ENCODE measurements at regions not wholly inside any gene's neighbourhood (a gene's known extent, or its start where the extent isn't known, plus 50 kb on each side); places are given as distances from the start of the nearest gene placed in this dataset.

GRCh38 chr3:5343459-5343858 lies 156.0 kb downstream of the EDEM1 start:
- H3K36me3 ChIP-seq (replicated peaks), result no peaks in the 10 kb centered on the region
- no peak overlapping the region for H3K4me3 ChIP-seq (ENCODE audit: low read depth, low read length)
- TF ChIP-seq CTCF (IDR thresholded peaks at IDR 0.05; ENCODE audit: low read depth, low read length, missing control alignments), result no peak
- DNase-seq, result no peak
- no peaks in the 10 kb centered on the region for H3K27me3 ChIP-seq (replicated peaks)
- in situ Hi-C loops (cut with HindIII; ENCODE audit: low pct_ligation_motif_present, low sequenced_read_pairs), result no loop called here
- H3K27ac ChIP-seq, result no peak overlapping the region

GRCh38 chr3:5344707-5345106 lies 157.2 kb downstream of the EDEM1 start:
- H3K27ac ChIP-seq, result no peak overlapping the region
- in situ Hi-C loops (cut with HindIII; ENCODE audit: low pct_ligation_motif_present, low sequenced_read_pairs), result no loop called here
- no peak for TF ChIP-seq CTCF (IDR thresholded peaks at IDR 0.05; ENCODE audit: low read depth, low read length, missing control alignments)
- H3K4me3 ChIP-seq (ENCODE audit: low read depth, low read length), result no peak overlapping the region
- DNase-seq, result no peak
- no peaks in the 10 kb centered on the region for H3K36me3 ChIP-seq (replicated peaks)
- H3K27me3 ChIP-seq (replicated peaks), result no peaks in the 10 kb centered on the region

- Histone ChIP-seq H3K27ac (no peak overlapping the region), H3K27me3 (replicated peaks) (no peaks in the 10 kb centered on the region), H3K36me3 (replicated peaks) (no peaks in the 10 kb centered on the region), H3K4me3 (ENCODE audit: low read depth, low read length) (no peak overlapping the region)
- no peak for TF ChIP-seq CTCF (IDR thresholded peaks at IDR 0.05; ENCODE audit: low read depth, low read length, missing control alignments)
- in situ Hi-C loops (cut with HindIII; ENCODE audit: low pct_ligation_motif_present, low sequenced_read_pairs), result no loop called here
- DNase-seq, result no peak
Observed at GRCh38 chr3:5347486-5347885, 160.0 kb downstream of the EDEM1 start.

GRCh38 chr3:5348229-5348902 lies 160.9 kb downstream of the EDEM1 start:
- in situ Hi-C loops (cut with HindIII; ENCODE audit: low pct_ligation_motif_present, low sequenced_read_pairs), result no loop called here
- no peak overlapping the region for H3K4me3 ChIP-seq (ENCODE audit: low read depth, low read length)
- TF ChIP-seq CTCF (IDR thresholded peaks at IDR 0.05; ENCODE audit: low read depth, low read length, missing control alignments), result no peak
- no peaks in the 10 kb centered on the region for H3K27me3 ChIP-seq (replicated peaks)
- DNase-seq, result no peak
- H3K36me3 ChIP-seq (replicated peaks), result no peaks in the 10 kb centered on the region
- no peak overlapping the region for H3K27ac ChIP-seq

GRCh38 chr3:5349343-5349742 lies 161.8 kb downstream of the EDEM1 start:
- no peaks in the 10 kb centered on the region for H3K27me3 ChIP-seq (replicated peaks)
- no peak for TF ChIP-seq CTCF (IDR thresholded peaks at IDR 0.05; ENCODE audit: low read depth, low read length, missing control alignments)
- in situ Hi-C loops (cut with HindIII; ENCODE audit: low pct_ligation_motif_present, low sequenced_read_pairs), result no loop called here
- H3K4me3 ChIP-seq (ENCODE audit: low read depth, low read length), result no peak overlapping the region
- no peak overlapping the region for H3K27ac ChIP-seq
- DNase-seq, result no peak
- H3K36me3 ChIP-seq (replicated peaks), result no peaks in the 10 kb centered on the region

- Histone ChIP-seq H3K36me3 (replicated peaks) (no peaks in the 10 kb centered on the region), H3K4me3 (ENCODE audit: low read depth, low read length) (no peak overlapping the region), H3K27ac (no peak overlapping the region), H3K27me3 (replicated peaks) (no peaks in the 10 kb centered on the region)
- no peak for DNase-seq
- TF ChIP-seq CTCF (IDR thresholded peaks at IDR 0.05; ENCODE audit: low read depth, low read length, missing control alignments), result no peak
- in situ Hi-C loops (cut with HindIII; ENCODE audit: low pct_ligation_motif_present, low sequenced_read_pairs), result no loop called here
Observed at GRCh38 chr3:5357089-5357488, 169.6 kb downstream of the EDEM1 start.
